Right lung (tissue), 2 donors: ENCODE measurements at regions not wholly inside any gene's neighbourhood (a gene's known extent, or its start where the extent isn't known, plus 50 kb on each side); places are given as distances from the start of the nearest gene placed in this dataset.

Experiments
- DNase-seq, 2 donors: peaks; one replicate each; pipeline ENCODE4 v3.0.0-alpha.2; 2013

DNA sequence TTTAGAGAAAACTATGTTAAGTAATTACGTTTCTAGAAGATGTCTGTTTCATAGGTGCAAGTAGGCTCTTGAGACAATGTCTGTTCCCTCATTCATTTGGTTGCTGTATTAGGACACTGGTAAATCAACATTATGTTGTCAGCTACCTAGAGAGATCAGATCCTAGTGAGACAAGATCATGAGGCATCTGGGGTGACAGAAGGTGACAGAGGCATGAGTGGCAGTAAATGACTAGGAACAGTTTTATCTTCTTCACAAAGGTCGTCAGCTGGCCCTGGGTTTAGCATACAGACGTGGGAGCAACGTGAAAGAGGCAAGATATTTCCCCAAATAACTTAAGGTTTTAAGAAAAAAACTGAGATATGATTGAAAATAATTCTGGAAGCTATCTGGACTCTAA lies 1926.3 kb upstream of the WWC1 start:
- DNase-seq, result no peak

DNA sequence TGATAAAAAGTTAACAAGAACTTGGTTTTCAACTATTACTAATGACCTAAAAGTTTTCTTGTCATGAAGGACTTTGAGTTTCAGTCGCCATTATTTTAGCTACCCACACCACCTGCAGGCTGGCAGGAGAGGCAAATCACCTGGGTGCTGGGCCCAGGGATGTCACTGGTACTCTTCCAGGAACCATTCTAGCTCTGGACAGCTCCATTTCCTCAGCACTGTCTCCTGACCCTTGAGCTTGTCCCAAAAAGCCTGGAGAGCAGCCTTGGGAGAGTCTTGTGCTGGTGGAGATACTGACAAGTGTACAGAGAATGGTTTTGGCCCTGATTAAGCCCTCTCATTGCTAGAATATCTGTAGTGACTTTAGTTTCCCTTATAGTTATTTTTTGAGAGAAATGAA lies 1924.1 kb upstream of the WWC1 start:
- DNase-seq, result no peak

DNA sequence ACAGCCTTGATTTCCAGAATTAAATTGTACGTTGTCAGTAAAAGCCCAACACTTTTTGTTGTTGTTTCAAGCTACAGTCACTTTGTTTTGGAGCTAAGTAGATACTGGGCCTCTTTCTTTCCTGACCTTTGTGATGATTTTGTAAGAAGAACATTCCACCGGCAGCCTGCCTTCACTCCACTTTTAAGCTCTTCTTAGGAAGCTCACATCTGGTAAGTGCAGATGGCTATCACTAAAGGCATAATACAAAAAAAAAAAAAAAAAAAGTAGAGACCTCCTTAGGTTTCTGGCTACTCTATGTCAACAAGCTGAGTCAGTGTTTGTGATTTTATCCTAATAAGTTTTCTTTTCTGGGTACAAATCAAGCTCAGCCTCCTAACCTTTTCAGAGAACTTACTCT lies 1922.1 kb upstream of the WWC1 start:
- DNase-seq, result no peak

DNA sequence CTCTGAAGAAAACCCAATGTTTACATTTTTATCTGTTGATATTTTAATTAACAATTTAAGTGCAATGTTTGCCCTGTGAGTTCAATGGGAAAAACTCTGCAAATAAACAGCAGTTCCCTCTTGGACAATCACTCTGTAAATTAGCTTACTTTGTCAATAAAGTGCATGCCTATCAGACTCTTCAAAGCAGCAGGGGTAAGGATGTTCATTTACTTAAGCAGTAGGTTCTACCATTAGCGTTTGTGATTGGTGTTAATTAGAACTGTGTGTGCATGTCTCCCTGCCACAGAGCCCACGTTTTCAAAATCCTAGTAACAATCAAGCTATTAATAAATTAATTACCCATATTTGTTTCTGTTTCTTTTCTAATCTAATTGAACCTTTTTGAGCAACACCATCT lies 1921.6 kb upstream of the WWC1 start:
- no peak for DNase-seq

DNA sequence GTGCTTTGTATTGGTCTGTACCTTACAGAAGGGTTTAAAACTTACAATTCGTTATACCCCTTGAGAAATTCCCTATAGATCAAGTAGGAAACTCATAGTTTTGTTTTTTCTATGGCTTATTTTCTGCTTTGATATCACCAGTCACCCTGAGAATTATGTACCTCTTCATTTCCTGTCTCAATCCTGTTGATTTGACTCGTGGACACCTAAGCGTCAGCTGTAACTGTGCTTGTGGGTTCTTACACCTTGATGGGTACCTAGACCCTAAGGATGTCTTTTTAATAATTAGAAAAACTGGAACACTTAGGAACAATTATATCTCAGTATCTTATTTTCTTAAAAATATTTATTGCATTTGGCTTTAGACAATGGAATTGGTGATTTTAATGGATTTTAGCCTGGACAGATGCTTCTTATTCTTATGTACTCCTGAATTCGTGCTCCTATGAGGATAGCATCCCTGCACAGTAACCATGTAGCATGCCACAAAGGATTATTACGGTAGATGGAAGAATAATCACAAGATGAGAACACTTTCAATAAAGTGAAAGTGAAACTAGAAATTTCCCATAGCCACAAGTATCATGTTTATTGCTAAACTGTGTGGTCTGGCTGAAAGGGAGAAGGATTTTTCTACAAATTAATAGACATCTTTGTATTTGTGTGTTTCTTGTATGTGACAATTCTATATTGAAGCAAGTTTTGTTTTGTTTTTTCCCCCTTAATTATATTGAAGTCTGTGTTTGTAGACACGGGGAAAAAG lies 1920.3 kb upstream of the WWC1 start:
- no peak for DNase-seq

DNA sequence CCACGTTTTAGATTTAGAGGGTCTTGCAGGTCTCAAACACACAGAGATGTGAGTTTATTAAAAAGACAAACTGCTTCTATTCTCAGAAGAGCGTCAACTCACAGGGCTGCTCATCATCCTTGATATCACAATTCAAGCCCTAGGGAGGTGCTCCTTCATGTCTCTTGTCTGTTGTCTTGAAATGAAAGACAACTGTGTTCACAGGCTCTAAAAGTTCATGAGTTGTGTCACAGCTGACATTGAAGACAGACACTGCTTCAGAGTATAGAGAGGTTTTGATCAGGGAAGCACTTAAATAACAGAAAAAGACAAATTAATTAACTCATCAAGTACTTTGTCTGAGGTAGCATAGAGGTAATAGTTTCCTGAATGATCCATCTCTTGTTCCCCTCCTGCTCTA lies 1917.6 kb upstream of the WWC1 start:
- no peak for DNase-seq

DNA sequence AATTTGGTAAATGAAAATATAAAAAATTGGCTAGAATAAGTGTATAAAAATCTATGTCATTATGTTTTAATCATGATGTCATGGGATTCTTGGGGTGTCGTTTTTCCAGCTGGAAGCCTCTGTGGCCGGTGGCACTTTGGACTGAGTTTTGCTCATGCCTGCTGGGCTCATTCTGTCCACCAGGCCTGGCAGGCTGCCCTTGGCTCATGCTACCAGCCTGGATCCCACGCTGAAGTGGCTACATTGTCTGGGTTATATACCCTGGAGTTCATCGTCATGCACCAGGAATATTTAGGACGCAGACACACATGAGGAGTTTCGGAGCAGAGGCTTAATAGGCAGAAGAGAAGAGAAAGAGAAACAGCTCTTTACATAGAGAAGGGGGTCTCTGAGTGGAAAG lies 1913.7 kb upstream of the WWC1 start:
- no peak for DNase-seq

DNA sequence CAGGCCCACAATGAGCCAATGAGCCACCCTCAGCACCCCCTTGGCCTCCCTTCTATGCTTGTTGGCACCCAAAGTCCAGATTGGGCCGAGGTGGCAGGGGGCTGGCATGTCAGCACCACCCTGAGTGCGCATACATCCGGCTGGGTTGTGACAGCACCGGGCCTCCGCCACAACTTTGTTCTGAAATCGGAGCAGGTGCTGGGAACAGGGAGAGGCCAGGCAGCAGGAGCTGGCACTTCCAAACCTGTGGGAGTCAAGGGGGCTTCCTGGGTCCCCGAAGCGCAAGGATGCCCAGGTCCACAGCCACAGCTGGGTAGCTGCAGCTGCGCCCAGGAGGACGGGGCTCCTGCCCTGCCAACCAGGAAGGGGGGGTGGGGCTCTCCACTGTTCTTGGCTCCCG lies 1911.9 kb upstream of the WWC1 start:
- DNase-seq, result no peak

DNA sequence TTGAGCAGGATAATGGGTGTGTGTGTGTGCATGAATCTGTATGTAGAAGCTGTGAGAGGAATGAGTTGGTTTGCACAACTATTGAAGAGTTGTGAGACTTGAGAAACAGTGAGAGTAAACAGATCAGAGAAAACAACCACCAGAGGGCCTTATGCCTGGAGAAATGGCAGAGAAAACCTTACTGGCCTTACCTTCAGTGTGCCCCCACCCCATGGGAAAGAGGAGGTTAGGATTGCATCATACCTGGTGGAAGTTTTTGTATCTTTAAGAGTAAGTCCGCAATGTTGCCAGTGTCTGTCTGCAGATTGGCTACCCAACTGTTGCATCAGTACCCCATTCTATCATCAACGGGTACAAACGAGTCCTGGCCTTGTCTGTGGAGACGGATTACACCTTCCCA lies 1909.4 kb upstream of the WWC1 start:
- no peak for DNase-seq

DNA sequence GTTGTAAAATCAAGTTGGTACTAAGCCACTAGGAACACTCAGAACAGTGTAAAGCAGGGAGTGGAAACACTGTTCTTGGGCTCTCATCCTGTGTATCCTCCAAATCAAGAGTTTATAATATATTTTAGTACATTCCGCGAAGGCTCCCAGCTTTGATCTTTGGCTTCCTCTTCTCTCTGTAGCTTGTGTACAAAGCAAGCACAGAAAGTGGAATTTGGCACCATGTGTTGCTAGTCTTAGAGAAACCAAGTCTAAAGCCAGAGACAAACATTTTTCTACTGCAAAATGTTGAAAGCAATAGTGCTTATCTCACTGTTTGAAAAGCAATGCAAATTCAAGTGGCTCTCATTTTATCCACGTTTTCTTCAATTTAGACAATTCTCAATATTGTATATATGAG lies 1893.3 kb upstream of the WWC1 start:
- no peak for DNase-seq

DNA sequence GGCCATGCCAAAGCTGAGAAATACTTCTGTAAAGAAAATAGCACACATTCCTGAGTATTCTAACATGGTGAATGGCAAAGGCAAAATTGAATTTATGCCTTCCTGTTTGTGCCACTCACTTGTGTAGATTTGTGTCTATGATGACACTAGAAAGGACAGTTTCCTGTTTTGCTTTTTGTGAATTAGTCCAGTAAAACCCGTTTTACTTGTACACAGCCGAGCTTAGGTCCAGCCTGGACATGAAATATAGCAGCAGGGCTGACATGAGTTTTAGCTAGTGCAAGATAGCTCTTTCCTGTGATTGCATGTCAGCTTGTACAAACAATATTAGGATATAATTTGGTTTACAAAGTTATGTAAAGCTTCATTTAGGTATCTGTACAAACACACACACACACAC lies 1891.7 kb upstream of the WWC1 start:
- no peak for DNase-seq

DNA sequence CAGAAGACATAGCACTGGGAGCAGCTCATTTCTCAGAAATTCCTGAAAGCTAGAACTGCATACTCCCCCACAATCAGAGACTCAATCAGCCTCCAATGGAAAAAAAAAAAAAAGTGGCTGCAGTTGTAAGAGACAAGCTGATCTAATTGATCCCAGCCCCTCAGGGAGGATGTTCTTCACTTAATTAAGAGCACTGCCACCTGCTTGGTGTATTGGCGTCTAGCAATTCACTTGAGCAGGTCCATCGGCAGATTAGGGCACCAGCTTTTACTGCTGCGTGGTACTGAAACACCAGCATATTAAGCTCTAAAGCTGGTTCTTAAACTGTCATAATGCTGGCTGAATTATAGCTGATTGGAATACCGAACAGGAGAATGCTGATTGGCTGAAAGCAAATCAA lies 1890.1 kb upstream of the WWC1 start:
- no peak for DNase-seq

DNA sequence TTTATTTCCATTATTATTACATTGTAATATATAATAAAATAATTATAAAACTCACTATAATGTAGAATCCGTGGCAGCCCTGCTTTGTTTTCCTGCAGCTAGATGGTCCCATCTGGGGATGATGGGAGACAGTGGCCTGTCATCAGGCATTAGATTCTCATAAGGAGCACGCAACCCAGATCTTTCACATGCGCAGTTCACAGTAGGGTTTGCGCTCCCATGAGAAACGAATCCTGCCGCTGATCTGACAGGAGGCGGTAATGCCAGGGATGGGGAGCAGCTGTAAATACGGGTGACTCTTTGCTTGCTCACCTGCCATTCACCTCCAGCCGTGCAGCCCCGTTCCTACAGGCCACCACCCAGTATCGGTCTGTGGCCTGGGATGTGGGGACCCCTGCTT lies 1879.3 kb upstream of the WWC1 start:
- DNase-seq, result no peak

DNA sequence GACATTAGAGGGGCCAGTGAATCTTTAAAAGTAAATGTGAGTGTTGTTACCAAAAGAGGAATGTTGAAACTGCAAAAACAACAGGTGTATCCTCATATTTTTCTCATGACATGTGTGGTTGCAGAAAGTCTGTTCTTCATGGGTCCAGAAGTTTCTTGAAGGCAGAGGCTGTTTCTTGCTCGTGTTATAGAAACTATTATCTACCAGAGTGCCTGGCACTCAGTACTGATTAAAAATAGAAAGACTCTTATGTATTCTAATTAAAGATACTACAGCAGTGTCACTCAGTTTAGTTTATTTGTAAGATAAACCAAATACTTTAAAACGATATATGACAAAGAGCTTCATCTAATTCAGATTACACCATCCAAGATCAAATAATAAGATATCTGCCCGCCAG lies 1864.2 kb upstream of the WWC1 start:
- DNase-seq, result no peak

DNA sequence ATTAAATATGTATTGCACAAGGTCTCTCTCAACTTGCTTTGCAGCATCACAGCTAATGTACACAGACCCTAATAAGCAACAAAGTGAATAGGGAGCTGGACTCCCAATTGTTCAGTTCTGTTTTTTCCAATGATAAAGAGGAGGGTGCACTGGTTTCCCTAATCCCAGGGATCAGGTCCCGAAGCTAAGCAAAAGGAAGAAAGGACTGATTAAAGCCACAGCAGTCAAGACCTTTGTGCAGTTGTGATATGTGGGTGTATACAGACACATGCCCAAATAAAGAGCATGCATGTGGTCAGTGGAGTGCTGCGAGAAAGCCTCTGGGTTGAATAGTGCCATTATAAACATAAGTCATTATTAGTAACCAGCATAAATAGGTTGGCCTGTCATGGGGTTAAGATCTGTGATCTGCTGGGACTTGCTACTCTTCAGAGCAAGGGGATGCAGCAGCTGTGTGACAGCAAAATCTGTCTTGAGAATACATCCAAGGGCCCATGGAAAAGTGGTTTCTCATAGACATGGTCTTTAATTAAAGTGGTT lies 1863.1 kb upstream of the WWC1 start:
- DNase-seq, result no peak

DNA sequence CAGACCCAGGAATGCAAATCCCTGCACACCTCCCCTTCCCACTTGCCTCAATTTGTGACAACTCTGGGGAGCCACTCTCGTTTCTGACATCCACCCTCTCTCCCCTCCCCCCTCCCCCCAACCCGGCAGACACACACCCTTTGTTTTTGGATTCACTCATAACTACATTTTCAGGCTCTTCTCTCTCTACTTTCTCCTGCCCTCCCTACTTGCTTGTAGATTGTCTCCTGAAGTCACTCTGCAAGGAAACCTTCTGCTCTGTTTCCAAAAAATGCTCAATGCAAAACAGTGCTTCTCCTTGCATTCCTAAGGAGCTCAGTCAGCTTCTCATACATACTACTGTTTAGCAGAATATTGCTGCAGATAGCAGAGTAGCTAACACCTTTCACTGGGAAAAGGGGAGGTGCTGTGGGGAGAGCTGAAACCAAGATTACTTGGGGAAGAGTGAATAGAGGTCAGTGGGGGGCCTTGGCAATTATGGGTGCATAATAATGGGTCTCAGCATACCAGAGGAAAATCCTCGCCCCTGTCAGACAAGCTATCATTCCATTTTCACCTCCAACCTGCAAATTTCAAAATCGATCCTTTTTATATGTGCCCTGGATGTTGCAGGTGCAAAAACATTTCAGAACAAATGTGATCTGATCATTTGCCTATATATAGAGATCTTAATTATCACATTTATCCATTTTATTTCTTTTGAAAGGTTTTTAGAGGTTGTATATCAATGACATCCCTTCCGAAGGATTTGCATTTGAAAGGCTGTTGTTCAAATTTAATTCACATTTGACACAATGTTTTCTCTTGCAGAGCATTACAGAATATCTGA lies 1860.7 kb upstream of the WWC1 start:
- no peak for DNase-seq

DNA sequence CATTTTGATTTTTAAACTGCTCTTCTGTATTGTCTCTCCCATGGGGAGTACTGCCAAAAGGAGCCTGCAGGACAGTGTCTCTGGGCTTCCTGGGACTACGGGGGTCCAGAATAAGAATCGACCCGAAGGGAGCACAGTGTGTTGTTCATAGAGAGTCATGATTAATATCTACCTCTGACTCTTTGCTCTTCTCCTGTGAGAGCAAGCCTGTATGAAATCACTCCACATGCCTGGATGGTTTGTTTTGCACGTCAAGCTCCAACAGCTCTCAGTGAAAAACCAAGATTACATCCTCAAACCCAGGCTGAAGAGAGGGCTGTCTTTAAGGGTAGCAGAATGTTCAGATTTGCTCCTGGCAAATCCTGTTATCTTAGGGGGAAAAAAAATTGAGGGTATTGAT lies 1860.0 kb upstream of the WWC1 start:
- DNase-seq, result no peak

DNA sequence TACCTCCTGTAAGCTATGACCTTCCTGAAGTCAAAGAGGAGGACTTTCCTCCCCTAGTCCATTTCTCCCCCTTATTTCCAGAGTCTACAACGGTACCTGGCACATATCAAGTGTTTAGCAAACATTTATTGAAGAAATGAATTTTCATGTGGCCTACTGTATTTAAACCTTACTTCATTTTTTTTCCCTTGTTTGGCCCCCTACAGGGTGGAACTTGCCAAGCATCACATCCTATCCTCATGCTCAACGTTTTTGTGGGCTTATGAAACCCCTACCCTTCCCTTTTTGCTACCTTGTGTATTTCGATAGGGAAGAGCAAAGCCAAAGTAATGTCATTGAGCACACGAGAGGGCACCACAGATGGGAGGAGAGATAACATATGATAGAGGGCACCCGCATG lies 1857.8 kb upstream of the WWC1 start:
- DNase-seq, result no peak

DNA sequence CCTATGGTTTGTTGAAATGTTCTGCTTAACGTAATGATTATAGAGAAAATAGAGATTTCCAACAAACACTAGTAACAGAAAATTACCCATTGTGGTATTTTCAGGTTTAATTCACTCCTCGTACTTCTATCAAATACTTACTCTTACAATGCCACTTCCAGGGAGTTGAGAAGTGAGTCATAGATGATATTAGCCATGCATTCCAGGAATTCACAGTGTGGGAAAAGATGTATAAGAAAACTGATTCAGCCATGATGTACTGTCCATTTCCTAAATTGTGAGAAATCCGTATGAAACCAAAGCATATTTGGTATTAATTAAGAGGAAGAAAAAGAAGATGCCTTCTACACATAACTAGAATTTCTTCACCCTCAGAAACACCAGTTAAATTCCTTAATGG lies 1854.6 kb upstream of the WWC1 start:
- DNase-seq, result no peak

DNA sequence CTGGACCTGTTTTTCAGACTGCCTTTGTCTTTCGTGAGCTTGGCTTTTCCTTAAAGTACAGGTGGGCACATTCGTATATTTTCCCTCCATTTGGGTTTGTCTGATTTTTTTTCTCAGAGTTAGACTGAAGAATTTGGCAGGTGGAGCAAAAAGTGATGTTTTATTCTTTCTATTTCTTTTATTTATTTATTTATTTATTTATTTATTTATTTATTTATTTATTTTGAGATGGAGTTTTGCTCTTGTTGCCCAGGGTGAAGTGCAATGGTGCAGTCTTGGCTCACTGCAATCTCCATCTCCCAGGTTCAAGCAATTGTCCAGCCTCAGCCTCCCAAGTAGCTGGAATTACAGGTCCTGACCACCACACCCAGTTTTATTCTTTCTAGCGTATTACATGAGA lies 1805.1 kb upstream of the WWC1 start:
- DNase-seq, result no peak

DNA sequence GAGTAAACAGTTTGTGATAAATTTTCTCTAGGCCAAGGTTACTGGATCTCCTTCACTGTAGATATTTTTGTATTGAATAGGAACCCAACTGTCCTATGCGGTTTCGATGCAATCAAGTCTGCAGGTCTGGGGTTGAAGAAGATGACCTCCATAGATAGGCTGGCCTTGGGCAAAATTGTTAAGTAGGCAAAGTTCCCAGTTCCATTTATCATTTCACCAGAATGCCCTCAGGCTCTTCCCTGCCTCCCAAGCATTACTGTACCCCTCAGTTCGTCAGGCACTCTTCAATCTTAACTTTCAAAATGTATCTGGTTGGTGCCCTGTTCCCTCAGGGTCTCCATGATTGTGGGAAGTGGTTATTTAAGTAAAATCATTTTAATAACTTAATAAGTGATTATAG lies 1802.9 kb upstream of the WWC1 start:
- DNase-seq, result no peak

DNA sequence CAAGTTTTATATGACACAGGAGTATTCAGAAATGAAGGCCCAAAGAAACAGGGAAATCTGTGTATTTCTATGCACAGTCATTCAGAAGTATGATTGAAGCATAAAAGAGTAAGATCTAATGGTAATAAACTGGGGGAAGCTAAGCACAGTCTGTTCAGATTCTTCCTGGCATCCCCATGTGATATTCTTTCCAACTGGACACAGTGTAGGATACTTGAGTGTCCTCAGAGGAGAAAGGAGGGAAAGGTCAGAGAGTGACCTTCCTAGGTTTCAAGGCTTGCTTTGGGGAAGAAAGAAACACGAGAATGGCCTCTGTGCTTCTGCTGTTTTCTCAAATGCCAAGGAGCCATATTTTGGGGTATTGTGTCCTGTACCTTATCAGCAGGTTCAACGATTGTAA lies 1798.4 kb upstream of the WWC1 start:
- no peak for DNase-seq

DNA sequence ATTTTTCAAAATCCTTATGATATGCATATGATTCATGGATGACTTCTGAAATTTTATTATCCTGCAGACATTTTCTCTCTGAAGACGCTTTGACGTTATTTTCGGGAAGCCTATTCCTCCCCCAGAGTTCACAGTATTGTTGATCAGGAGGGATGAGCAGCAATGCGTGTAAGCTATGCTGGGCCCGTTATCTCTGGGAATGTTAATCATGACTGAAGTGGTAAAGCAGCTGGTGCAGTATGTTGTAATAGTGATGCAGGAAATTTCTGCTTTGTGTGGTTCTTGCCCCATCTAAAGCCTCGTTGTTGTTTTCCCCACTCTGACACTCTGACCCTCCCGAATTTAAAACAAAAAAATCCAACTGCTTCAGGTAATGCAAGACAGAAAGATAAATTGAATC lies 1797.8 kb upstream of the WWC1 start:
- DNase-seq, result no peak
